Stimulated activated CD4-positive, alpha-beta T cell treated with anti-CD3 and anti-CD28 coated beads, Interleukin-4, amount 100 ng/mL, for 24 hours (primary cell): ENCODE measurements at regions not wholly inside any gene's neighbourhood (a gene's known extent, or its start where the extent isn't known, plus 50 kb on each side); places are given as distances from the start of the nearest gene placed in this dataset.

Source experiments
- DNase-seq: peaks from one replicate; pipeline ENCODE4 v3.0.0-alpha.2; 2020

DNA sequence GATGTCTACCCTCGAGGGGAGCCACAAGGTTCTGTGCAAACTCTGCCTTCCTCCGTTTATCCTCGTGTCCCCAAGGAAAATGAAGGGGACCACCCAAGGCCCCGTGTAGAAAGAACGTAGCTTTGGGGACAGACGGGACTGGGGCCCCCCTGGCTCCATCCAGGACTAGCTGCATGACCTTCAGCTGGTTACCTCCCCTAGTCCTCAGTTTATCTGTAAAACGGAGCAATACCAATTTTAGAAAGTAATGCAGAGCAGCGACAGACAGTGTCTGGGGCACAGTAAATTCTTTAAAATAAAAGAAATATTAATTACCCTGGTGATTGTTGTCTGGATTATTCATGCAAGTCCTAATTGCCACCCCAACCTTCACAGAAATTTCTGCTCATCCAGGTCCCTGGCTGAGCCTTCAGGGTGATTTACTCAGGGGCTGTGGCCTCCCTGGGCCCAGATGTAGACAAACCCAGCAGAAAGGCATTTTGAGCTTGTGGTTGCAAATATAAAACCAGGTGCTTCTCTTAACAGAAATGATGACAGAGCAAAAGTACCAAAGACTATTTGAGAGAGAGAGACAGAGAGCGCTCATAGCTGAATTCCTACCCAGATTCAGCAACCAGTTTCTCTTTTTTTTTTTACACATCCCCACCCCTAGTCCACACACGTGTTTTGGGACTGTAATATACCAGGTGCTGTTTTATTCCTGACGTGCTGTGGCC, 155.1 kb upstream of the SMIM23 start:
- DNase-seq: no peak

- no peak for DNase-seq
These were observed 153.0 kb upstream of the SMIM23 start for GRCh38 chr5:171632616-171633015.

DNA sequence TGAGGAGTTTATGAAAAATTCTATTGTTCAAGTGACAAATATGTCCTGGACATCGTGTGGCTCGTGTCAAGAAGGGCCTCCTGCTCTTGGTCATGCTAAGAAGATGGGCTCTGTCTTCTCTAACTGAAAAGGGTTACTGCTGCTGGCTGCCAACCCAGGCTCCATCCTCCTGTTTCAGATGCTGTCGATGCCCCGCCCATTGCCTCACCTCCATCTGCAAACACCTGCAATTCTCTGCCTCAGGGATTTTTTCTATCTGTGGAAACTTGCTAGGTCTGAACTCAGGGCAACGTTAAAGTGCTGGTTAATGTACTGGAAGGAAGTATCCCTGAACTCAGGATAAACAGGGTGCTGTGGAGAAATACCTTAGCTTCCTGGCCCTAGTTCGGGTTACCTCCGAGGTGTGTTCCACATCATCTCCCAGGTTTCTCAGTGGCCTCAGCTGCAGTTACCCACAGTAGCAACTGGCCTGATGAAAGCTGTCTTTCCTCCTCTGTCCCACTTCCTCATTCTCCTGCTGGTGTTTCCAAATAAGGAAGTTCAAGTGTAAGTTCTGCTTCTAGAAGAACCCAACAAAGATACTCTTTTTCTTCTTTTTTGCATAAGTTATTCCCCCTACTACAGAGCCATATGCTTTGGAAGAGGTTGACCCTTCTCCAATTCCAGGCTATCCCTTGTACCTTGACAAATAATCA, 151.7 kb upstream of the SMIM23 start:
- DNase-seq: no peak

GRCh38 chr5:171634511-171634910, 151.1 kb upstream of the SMIM23 start:
- no peak for DNase-seq

- no peak for DNase-seq
These were observed 150.6 kb upstream of the SMIM23 start for GRCh38 chr5:171635028-171635427.

GRCh38 chr5:171635561-171636245, 149.9 kb upstream of the SMIM23 start:
- DNase-seq: no peak

GRCh38 chr5:171637811-171638210, 147.8 kb upstream of the SMIM23 start:
- DNase-seq: no peak

DNA sequence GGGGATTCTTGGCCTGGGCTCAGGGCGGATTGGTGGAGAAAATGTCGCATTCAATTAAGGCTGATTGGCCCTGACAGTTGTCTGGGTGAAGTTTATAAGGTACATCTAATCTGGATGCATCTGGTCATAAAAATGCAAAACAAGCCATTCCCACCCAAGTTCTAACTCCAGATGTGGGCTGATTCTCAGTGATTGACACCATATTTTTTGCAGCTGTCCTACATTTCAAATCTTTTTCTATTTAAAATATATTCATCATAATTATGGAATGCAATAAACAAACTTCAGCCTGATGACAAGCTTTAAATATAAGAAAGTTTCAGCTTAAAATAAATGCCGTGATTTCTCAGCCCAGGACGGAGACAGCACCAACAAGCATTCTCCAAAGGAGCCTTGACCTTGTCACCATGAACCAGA, 146.4 kb upstream of the SMIM23 start:
- no peak for DNase-seq

GRCh38 chr5:171639966-171640365, 145.7 kb upstream of the SMIM23 start:
- DNase-seq: no peak

GRCh38 chr5:171640480-171640879, 145.1 kb upstream of the SMIM23 start:
- no peak for DNase-seq

DNA sequence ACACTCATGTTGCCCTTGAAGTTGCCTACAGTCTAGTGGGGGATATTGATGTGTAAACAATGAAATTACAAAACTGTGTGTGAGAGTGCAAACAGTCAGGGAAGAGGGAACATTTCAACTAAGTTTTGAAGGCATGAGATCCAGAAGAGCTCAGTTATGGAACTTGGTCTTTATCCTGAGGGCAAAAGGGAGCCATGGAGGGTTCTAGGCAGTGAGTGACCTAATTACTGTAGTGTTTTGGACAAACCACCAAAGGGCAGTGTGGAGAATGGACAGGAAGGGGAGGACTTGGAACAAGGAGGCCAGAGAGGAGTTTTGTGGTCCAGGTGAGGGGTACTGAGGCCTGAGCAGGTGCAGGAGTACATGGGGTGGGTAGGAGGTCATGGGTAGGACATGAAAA, 143.7 kb upstream of the SMIM23 start:
- DNase-seq: no peak

DNA sequence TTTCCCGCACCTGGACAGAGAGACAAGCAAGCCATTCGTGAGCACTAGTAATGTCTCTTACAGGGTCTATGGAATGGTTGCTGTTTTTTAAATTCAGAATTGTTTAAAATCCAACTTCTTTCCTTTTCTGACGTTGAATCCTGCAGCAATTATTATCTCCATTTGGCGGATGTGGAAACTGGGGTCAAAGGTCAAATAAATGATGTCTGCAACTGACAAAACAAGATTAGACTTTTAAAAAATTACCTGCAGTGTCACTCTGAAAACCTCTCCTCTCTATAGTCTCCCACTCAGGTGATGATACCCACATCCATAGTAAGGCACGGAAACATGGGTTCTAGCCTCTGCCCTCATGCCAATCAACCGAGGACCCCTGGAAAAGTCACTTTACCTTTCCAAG, 142.7 kb upstream of the SMIM23 start:
- no peak for DNase-seq

- no peak for DNase-seq
These were observed 141.1 kb upstream of the SMIM23 start for GRCh38 chr5:171644536-171644935.

DNA sequence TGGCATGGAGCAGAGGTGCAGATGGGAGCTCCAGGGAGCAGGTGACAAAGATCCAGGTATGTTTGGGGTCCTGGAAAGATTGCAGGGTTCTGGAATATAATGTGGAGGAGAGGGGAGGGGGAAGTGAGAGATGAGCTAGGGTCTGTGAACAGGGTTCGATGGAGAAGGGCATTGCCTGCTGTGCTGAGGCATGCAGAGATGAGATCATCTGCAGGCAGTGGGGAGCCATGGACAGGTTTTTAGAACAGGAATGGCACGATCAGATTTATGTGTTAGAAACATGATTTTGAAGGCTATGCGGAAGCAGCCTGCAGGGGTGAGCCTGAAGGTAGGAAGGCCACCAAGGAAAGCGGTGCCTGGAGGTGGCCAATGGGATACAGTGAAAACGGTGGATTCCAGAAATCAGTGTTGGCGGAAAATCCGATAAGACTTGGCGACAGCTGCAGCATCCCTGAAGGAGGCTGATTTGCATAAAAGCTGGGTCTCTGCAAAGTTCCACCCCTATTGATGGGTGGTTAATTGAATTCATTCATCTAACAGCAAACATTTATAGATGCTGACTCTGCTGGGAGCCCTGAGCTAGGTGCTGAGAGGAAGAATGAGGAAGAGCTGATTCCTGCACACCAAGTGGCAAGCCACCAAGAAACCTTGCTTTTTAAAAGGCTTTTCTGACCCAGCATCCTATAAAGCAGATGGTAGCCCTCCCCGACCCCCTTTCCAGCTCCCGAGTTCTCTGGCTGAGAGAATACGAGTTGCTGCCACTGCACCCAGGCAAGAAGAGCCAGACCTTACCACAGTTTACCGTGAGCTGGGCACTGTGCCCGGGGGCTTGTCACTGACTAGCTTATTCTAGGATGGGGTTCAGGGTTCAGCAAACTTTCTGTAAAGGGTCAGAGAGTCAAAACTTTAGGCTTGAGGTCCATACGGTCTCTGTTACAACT, 139.2 kb upstream of the SMIM23 start:
- no peak for DNase-seq

DNA sequence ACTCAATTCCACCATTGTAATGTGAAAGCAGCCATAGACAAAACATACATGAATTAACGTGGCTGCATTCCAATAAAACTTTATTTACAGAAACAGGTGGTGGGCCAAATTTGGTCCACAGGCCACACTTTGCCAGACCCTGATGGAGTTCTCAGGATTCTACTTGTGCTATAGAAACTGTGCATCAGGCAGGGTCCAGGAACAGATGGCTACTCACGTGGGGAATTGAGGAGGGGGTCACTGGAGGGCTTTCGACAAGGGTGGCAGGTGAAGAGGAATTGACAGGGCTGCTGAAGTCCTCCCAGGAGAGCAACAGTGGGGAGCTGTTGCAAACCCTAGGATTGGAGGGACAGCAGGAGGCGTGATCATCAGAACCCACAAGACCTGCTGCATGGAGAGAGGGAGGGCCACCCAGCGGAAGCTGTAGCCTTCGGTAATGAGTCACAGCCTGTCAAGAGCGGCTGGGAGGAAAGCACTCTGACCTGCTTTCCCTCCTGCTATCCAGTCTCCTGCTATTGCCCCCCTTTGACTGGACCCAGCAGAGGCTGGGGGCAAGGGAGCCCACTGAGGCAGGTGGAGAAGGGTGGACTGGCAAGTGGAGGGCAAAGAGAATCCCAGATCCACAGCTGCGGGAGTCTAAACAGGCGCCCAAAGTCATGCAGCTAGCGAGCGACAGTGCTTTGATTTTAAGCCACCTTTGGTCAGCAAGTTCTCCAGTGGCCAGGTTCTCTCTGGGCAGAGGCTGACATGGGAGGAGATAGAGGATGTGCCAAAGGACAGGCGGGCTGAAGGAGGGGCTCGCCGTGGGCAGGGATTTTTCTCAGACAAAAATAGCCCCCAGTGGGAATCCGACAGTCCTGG, 138.3 kb upstream of the SMIM23 start:
- no peak for DNase-seq

DNA sequence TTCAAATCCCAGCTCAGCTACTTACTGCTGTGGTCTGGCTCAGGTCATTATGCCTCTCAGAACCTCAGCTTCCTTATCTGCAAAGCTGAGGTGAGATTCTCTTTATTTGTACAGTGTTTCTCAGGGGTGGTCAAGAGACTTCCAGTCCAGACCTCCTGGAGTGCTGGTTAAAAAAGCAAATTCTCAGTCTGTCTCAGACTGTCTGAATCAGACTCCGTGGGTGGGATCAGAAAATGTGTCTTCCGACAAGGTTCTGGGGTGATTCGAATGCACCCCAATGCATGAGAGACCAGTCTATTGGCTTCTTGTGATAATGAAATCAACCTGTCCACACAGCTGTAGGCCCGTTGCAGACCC, 137.7 kb upstream of the SMIM23 start:
- no peak for DNase-seq

DNA sequence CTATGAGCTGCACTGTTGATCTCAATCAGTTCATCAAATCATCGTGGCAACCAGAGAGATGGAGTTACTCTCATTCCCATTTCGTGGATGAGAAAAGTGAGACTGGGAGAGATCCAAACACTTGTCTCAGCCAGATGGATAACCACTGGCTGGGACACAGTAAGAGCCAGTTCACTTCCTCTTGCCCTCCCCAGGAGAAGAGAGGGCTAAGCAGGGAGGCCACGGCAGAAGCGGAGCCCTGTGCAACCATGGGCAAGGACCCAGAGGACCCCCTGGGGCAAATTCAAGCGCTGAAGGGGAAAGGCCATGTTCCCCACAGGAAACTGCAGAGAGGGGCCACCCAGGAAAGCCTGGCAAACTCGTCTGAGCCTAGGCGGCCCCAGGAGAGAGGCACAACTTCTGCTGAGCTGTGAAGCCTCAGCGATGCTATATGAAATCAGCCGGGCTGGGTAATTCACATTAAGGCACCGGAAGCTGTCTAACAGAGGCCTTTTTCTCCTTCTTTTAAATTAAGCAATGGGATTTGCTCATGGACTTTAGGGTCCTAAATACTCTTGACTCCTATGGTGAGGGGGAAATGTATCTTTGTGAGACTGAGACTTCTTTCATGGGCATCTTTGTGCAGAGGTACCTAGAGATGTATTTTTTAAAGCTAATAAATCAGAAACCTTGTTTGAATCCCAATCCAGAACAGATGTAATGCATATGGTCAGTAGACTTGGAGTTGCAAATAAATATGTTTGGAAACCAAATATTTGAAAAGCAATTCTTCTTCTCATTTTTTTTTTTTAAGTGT, 137.1 kb upstream of the SMIM23 start:
- DNase-seq: no peak

DNA sequence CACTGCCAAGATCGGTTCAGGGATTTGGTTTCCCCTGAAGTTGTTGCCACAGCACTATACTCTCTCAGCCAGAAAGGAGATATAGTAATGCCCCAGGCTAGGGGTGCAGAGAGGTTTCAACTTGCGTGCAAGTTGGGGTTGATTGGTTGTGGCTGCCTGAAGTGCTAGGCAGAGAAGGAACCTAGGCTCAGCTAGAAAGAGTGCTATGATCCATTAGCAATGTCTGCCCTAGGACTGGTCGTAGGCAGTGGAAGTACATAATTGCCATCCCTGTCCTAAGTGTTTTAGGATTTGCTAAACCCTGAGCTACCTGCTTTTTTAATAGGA, 136.6 kb upstream of the SMIM23 start:
- DNase-seq: no peak

DNA sequence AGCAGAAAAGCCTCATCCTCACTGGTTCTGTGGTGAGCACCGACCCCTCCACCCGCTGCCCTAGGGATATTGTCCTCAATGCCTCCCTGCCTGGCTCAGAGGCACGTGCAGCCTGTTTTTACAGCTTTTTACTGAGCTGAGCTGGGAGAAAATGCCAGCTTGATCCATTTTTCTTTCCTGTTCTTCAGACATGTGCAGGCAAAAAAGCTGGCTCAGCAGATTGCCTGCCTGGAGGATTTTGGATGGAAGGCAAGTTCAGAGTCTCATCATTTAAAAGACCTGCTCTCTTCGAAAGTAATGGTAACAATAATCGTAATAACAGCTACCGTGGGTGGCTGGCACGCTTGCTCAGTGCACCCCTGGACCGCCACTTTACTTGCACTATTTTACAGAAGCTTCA, 135.0 kb upstream of the SMIM23 start:
- DNase-seq: no peak

DNA sequence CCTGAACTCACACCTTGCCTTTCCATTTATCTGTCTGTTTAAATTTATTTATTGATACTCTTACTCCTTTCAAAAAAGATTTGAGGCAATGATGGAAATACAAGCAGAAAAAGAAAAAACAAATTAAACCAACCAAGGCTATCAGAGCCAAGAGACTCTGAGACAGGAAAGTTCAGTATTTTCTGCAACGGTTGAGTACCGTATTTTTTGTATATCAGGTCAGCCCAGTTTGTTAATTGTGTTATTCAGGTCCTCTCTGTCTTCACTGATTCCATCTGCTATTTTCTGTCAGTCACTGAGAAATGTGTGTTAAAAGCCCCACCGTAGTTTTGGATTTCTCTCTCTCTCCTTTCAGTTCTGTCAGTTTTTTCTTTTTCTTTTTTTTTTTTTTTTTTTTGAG, 134.5 kb upstream of the SMIM23 start:
- no peak for DNase-seq

DNA sequence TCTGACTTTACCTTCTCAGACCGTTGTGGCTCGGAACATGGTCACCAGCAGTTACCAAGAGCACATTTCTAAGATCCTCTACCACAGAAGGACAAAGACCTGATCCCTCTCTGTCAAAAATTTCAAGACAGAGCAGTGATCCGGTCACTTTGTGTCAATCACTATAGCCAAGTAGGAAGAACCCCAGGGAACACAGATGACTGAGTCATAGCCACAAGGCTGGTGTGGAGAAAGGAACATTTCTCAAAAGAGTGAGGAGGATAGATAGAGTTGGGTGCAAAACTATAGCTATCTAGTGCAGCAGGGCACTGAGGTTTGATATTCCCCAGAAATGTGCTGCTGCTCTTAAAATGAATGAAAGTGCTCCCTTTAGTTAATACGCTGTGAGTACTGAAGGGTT, 130.7 kb upstream of the SMIM23 start:
- no peak for DNase-seq
